HG03280 (cell line): ENCODE measurements at regions not wholly inside any gene's neighbourhood (a gene's known extent, or its start where the extent isn't known, plus 50 kb on each side); places are given as distances from the start of the nearest gene placed in this dataset.
"Not testable (repeated sequence)": the region's sequence is repeated elsewhere in the genome, so short reads cannot be mapped to it uniquely, and the experiment has no call there.

ENCODE experiments used
- ATAC-seq: cut with Tn5 transposase; IDR thresholded peaks from one replicate; pipeline ENCODE4 v1.9.1; 2021; ENCODE audit warnings: mild to moderate bottlenecking, moderate library complexity; ENCODE audit not compliant: unreplicated experiment

DNA sequence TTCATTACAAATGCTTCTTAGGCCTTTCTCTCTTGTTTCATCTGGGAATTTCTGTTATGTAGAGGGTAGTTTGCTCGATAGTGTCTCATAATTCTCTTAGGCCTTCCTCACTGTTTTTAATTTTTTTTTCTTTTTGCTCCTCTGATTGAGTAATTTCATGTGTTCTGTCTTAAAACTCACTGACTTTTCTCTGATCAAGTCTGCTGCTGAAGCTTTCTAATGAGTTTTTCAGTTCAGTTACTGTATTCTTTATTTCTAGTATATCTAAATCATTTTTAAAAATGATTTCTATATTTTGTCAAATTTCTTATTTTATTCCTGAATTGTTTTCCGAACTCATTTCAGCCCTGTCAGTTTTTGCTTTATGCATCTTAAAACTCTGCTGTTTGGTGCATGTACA lies 228.0 kb downstream of the MID1IP1 start:
- ATAC-seq = no peak

DNA sequence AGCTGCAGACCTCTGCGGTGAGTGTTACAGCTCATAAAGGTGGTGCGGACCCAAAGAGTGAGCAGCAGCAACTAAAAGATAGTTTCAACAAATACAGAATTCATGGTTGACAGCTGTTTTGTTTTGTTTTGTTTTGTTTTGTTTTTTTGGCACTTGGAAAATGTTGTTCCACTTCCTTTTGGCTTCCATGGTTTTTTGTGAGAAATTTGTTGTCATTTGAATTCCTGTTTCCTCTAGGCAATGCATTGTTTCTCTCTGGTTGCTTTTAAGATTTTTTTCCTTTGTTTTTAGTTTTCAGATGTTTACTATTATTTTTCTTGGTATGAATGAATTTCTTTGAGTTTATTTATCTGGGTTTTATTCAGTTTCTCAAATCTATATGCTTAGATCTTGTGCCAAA lies 229.4 kb downstream of the MID1IP1 start:
- no peak for ATAC-seq

DNA sequence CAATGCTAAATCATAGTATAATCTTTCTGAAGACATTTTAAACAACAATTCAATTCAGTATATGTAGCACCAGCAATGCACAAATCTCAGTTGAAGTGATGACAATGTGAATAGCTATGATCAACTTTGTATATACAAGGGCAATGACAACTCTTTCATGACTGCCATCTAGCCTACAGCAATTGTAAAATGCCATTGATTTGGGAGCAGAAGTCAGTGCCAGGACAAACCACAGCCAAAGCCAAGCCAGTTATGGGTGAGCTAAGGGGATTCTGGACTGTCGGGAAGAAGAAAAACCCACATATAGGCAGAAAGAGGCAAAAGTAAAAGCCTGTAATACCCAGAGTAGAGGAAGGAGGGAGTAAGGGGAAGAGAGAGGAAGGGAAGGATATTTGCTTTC lies 238.6 kb downstream of the MID1IP1 start:
- ATAC-seq = no peak

DNA sequence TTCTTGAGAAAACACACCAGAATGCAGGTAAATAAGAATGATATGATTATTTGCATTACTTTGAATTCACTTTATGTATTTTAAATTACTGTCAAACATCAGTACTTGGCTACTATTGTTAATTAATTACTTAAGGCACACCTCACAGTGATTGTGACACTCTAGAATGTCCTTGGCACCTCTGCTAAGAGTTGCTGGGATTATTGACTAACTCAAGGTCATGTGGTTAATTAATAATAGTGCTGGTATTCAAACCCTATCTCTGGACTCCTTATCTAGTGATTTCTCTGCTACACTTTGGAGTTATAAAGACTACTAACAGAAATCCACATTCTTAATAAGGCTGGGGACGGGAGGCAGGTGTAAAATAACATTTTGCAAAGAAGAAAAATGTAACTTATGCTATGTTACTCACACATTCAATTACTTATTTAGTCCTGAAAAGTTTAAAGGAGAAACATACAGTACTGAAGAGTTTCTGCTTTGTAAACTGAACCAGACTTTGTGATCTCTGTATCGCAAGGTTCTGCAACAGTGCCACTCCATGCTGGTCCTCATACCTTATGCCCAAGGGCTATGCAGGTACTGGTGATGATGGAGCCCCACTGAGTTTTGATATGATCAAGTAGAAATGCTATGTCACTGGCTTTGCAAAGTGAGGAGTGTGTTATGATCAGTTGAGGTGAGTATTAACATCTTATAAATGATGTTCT lies 242.7 kb downstream of the MID1IP1 start:
- no peak for ATAC-seq

DNA sequence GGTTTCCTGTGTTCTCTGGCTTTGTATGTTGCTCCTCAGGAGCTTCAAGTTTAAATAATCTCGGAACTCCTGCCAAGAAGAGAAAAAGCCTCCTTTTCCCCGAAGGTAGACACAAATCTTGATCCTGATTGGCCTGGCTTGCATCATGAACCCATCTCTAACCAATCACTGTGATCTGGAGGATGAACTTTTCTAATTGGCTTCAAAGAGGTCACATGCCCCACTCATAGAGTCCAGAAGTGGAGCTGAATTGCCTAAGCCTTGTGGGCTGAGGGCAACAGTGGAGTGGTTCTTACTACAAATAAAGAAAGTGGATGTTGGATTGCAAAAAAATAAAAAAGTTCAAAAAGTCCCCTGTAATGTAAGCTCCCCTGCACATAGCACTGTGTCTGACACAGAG lies 245.9 kb downstream of the MID1IP1 start:
- no peak for ATAC-seq

DNA sequence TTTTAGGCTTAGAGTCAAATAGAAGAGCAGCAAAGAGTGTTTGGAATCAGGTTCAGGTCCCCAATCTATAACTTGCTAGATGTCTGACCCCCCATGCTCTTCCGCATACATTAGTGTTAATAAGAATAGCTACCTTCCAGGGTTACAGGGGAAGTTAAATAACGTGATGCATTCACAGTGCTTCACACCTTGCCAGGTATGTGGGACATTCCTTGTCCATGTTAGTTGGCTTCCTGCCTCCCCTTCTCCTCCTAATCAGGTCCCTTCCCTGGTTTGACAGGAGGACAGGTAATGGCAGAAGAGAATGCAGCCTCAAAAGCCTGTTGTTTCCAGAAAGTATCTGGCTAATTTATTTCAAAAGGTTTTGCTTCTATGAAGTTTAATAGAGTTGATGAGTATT lies 248.7 kb downstream of the MID1IP1 start:
- ATAC-seq = no peak

DNA sequence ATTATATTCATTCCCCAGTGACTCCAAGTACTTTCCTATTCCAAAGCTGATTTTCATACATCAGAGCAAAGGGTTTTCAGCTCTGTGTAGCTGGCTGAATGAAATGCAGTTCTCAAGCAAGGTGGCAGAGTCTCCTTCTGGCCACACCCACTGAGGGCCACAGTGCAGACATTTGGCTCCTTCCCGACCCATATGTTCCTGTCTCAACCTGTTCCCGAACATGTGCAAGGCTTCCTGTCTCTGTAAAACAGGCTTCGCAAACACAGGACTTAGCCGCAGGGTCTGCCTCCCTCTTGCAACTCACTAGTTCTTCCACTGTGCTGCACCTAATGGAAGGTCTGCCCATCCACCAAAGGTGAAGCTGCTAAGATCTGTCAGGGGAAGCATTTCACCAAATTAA lies 249.2 kb downstream of the MID1IP1 start:
- no peak for ATAC-seq

DNA sequence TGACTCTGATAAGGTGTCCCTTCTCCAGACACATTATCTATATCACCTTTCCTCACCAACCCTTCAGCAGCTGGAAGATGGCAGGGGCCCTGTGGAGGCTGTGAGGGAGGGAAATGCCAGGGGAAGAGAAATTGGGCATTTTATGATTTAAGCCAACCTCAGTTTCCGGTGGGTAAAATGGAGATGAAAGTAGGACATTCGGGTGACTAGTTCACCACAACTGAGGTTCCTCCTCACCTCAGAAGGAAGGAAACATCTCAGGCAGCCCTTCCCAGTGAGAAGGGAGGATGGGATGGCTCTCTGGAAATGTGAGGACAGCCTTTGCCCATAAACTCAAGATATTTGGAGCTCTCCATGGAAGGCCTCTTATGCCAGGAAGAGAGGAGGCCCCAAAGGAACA lies 251.5 kb downstream of the MID1IP1 start:
- ATAC-seq = no peak

DNA sequence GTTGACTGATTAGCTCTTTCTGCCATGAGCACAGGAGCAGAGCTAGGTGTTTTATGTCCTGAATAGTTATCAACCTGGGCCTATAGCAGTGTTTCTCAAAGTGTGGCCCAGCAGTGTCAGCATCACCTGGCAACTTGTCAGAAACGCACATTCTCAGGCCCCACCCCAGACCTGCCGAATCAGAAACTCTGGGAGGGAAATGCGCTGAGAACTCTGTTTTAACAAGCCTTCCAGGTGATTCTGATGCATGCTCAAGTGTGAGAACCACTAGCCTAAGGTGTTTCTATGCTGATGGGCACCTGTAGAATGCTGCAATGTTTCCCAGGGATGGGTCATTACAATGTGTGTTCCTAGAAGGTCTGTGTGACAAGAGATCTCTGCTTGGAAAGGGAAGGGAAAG lies 257.5 kb downstream of the MID1IP1 start:
- no peak for ATAC-seq

DNA sequence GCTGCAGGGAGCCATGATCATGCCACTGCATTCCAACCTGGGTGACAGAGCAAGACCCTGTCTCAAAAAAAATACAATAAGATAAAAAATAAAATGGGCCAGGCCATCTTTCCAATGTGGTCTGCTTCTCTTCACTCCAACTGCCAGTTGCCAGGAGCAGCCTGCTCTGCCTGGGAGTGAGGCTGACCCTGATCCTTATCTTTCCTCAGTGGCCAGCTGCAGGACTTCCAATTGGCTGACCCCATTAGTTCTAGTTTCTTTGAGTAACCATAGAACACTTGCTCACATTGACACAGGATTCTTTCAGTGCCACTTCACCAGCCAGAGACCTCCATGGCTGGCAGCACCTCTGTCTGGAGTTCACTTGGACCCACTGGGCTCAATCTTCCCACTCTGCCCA lies 258.6 kb downstream of the MID1IP1 start:
- ATAC-seq = no peak

DNA sequence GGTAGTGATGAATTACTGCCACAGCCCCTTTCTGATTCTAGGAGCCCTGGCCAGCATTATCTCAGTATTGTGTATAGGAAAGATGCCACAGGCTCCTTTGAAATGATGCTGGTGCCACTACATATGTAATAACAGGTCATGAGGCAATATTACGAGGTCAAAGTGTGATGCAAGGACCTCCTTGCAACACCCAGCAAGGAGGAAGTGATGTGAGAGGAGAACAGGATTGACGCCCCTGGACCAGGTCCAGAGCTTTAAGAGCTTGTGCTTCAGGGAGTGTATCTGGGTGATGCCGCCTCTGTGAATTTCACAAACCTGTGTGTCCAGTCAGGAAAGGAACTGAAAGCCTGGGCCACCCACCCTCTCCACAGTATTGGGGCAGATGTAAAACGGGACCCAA lies 261.8 kb downstream of the MID1IP1 start:
- ATAC-seq = no peak

DNA sequence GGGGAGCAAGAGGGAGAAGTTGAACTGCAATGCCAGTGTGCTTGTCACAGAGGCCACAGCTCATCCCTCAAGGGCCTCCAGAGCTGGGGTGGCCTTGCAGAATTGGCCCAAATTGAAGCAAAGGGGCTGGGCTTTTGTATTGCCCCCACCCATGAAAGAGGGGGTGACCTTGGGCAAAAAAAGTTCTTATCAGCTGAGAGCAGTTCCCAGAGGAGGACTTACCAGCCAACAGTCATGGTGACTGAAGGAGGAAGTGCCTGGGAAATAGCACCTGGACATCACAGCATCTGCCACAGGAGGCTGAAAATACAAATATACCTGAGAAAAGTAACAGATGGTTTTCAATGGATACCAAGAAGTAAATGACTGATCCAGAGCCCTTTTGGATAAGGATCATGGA lies 262.4 kb downstream of the MID1IP1 start:
- ATAC-seq = no peak

DNA sequence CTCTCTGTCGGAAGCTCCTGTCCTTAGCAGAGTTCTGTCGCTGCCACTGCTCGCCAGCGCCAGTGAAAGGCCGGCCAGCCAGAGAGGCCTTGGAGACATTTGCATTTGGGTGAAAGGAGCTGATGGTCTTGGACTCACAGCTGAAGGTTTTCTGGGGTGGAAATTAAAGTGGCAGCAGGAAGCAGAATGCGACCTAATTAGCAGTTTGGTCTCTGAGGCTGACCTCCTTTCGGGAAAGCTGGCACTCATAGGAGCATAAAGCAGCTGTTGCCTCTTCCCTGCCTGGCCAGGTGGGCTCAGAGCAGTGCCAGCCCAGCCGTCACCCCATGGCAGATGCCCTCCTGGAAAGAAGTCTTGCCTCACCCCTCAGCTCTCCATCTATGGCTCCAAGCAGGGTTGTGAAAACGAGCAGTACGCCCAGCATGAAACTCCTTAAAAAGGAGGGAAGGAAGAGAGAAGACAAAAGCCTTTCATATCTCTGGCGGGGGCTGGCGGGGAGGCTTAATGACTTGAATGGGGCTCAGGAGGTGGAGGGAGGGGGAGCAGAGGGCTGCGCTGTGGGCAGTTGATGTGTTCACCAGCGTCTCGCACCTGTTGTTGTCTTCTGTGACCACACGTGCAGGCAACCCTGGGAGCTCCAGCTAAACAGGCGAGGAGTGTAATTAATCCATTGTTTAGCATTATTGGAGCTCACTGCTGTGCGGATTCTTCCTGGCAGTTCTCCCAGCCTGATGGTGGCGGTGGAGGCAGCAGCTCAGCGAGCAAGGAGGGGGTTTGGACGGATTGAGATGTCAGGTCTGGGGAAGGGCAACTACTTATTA lies 264.0 kb downstream of the MID1IP1 start:
- ATAC-seq = no peak

DNA sequence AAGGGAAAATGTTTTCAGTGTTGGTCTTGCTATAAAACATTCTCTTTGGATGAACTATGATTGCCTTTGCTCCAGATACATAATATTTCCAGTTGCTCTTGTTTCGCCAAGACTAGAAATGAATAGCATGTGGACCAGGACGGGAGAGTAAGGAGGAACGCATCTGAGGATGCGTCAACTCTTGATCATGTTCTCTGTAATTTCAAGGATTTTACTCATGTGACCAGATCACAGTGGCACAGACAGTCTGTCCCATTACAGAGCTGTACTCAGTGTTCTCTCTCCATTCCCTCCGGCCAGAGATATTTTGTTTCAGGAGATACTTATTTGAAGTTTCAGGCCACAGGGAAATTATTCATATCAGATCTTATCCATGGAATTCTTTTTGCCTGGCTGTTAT lies 266.6 kb downstream of the MID1IP1 start:
- no peak for ATAC-seq

DNA sequence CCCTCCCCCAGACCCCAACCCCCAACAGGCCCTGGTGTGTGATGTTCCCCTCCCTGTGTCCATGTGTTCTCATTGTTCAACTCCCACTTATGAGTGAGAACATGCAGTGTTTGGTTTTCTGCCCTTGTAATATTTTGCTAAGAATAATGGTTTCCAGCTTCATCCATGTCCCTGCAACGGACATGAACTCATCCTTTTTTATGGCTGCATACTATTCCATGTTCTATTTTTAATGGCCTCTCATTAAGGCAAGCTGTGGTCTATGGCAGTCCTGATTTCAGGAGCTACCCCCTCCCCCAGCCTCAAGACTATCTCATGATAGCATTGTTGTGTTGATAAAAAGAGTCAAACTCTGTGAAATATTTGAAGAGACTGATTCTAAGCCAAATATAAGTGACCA lies 267.4 kb downstream of the MID1IP1 start:
- ATAC-seq = not testable (repeated sequence)

DNA sequence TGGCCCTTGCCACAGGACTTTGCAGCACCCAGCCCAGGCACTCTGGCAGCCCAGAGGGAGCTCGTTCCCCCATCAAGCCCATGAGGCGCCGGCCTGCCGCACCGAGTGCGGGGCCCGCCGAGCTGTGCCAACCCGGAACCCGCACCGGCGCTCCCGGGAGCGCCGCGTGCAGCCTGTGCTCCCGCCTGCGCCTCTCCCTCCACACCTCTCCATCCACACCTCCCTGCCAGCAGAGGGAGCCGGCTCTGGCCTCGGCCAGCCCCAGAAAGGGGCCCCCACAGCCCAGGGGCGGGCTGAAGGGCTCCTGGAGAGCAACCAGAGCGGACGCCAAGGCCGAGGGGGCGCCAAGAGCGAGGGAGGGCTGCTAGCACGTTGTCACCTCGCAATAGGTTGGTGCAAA lies 268.8 kb downstream of the MID1IP1 start:
- no peak for ATAC-seq

DNA sequence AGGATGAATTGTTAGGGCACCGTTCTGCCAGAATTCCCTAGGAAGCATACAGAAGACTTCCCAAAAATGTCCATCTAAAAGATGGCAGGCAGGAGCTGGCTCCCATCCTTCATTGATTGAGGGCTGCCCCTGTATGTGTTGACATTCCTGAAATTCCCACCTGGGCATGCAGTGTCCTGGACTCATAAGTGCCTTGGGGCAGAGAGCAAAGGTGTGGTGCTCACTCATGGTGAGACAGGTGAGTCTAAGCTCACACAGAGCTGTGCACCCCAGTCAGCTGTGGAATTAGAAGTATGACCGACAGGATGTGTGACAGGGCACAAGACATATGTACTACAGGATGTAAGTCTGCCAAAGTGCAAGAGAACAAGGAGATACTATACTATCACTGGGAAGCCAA lies 271.9 kb downstream of the MID1IP1 start:
- ATAC-seq = no peak

DNA sequence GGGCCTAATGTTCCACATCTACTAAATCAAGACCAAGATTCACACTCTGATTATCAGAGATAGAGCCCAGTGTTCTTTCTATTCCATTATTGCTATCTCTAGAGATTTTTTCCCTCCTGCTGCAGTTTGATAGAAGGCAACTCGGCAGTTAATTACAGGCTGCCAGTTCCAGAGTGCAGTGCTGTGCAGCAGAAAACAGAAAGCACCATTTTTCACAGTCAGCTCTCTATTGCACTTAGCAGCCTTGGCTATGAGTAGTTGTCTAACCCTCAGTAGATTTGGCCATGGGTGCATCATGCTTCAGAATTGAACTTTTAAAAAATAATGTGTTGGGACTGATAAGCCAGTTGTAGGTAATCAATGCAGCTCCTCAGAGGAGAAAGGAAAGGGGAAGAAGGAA lies 295.3 kb downstream of the MID1IP1 start:
- ATAC-seq = no peak

DNA sequence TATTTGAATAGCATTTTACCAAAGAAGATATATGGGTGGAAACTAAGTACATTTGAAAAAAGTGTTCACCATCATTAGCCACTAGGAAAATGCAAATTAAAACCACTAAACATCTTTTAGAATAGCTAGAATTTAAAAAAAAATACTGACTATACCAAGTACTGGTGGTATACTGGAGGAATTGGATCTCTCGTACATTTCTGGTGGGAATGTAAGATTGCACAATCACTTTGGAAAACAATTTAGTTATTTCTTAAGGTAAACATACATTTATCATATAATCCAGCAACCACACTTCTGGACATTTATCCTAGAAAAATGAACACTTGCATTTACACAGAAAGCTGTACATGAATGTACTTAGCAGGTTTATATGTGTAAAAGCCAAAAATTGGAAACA lies 303.5 kb downstream of the MID1IP1 start:
- ATAC-seq = no peak

DNA sequence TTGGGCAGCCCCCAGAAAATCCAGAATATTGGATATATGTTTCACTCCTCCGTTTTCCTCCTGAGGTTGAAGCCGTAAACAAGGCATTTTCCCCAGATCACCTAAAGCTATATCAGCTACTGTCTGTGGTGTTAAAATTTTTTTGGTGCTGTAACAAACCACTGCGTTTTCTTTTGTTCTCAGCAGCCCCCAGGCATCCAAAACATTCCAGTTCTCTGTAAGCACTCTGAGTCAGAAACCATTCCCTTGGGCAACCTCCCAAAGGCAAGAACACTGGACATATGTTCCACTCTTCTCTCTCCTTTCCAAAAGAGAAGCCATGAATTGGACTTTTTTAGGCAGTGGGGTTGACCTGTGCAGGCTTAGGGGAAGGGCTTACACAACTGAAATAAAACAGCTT lies 310.9 kb downstream of the MID1IP1 start:
- ATAC-seq = no peak

DNA sequence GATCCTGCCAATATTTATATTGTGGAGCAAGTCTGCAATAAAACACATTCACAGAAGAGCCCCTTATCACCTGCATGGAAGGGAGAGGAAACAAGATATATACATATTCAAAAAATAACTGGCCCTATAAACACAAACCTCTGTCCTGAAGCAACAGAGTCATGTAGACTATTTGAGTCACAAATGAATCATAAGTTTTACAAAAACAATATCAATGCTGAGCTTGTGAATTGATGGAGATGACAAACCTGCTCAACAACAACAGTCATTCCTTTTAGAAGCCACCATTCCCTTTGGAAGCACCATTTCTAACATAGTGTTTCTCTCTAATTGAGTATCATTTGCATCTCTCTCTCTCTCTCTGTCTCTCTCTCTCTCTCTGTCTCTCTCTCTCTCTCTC lies 313.9 kb downstream of the MID1IP1 start:
- no peak for ATAC-seq

DNA sequence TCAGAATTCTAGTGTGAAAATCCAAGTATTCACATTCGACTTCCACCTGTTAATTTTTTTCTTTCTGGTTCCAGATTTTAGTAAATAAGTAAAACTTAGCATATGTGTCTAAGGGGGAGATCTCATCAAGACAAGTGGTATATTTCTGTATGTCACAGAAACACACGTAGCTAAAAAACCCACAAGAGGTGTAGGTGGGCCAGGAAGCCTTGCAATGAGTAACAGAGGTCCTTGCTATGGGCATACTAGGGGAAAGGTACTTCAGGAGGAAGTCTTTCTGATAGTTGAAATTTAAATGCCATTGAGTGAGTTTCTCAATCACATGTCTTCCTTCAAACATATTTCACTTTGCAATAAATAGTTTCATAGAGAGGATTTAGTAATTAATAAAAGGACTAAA lies 315.8 kb downstream of the MID1IP1 start:
- no peak for ATAC-seq

DNA sequence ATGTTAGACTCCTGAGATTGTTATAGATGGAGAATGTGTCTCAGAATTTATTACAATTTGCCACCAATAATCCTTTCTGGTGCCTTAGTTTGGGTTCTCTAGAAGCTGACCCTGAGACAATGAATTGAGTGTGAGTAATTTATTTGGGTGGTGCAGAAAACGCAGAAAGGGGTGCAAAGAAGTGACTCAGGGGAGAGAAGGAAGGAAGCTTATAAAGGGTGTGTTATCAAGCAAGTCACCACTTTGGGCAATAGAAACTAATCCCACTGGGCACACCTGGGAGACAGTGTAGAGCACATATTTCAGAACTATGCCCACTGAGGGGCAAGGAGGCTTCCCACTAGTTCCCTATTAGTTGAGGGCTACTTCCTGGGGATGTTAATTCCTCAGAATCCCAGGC lies 320.6 kb downstream of the MID1IP1 start:
- no peak for ATAC-seq
